Fibroblast of pulmonary artery (primary cell): ENCODE measurements at regions not wholly inside any gene's neighbourhood (a gene's known extent, or its start where the extent isn't known, plus 50 kb on each side); places are given as distances from the start of the nearest gene placed in this dataset.

Source experiments
- DNase-seq: peaks from one replicate; pipeline ENCODE4 v3.0.0-alpha.2; 2010; ENCODE audit warnings: low read depth
- H3K4me3 ChIP-seq: replicated peaks from 2 replicates; pipeline ENCODE4 v1.5.1; 2011; ENCODE audit warnings: low read depth, mild to moderate bottlenecking, control low read depth, low read length, moderate library complexity
- CTCF ChIP-seq: IDR thresholded peaks from 2 replicates; pipeline ENCODE4 v1.5.1; 2011; ENCODE audit warnings: mild to moderate bottlenecking, control low read depth, low read length, inconsistent platforms; ENCODE audit errors: missing control alignments

GRCh38 chr15:36430726-36431265 lies 148.6 kb upstream of the CDIN1 start:
- no peak for TF ChIP-seq CTCF
- no peak overlapping the region for H3K4me3 ChIP-seq
- DNase-seq = no peak

- no peak overlapping the region for H3K4me3 ChIP-seq
- TF ChIP-seq CTCF = no peak
- no peak for DNase-seq
These were observed 147.3 kb upstream of the CDIN1 start for GRCh38 chr15:36432161-36432560.

GRCh38 chr15:36434177-36434576 lies 145.2 kb upstream of the CDIN1 start:
- no peak overlapping the region for H3K4me3 ChIP-seq
- TF ChIP-seq CTCF = no peak
- no peak for DNase-seq

GRCh38 chr15:36438499-36438898 lies 140.9 kb upstream of the CDIN1 start:
- H3K4me3 ChIP-seq = no peak overlapping the region
- no peak for TF ChIP-seq CTCF
- no peak for DNase-seq

- TF ChIP-seq CTCF = no peak
- no peak for DNase-seq
- no peak overlapping the region for H3K4me3 ChIP-seq
These were observed 132.1 kb upstream of the CDIN1 start for GRCh38 chr15:36447373-36447772.

GRCh38 chr15:36448418-36448817 lies 131.0 kb upstream of the CDIN1 start:
- TF ChIP-seq CTCF = no peak
- no peak overlapping the region for H3K4me3 ChIP-seq
- no peak for DNase-seq

- TF ChIP-seq CTCF = no peak
- no peak overlapping the region for H3K4me3 ChIP-seq
- DNase-seq = no peak
These were observed 130.3 kb upstream of the CDIN1 start for GRCh38 chr15:36449084-36449661.
